ENCODE measurements at regions not wholly inside any gene's neighbourhood (a gene's known extent, or its start where the extent isn't known, plus 50 kb on each side); places are given as distances from the start of the nearest gene placed in this dataset.

DNA sequence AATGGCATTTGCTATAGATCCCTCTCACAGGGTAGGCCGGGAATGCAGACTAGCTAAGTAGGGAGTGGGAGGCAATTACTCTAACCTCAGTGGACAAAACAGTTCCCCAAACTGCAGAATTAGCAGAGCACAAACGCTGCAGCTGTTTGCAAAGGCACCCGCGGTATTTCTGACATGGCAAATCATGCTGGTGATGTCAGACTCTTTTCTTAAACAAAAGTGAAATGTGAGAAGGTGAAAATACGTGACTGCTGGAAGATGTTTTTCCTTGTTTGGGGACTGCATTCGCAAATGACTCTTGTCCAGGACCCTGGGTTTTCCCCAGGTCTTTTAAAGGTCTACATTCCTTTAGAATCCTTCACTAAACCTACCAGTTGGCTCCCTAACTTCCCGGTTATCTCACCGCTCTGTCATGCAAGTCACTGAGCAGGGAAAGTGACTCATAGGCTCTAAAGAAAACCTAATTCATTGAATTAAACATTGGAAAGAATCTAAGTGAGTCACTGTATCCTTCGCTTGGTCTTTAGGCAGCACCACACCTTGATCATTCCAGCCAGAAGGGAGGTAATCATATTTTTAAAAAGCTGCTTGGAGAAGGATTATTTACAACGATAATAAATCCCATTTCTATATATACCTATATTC lies 91.5 kb upstream of the DNAH5 start:
- no peaks in the 10 kb centered on the region for H3K4me1 ChIP-seq (ENCODE audit: control insufficient read depth in 4 of 4, insufficient read depth in 4 of 4, low read length in 3 of 4)
- no peaks in the 10 kb centered on the region for H3K27me3 ChIP-seq (ENCODE audit: control insufficient read depth in 4 of 4, insufficient read depth in 4 of 4, low read length in 3 of 4)
- no peak overlapping the region for H3K9ac ChIP-seq (ENCODE audit: low read depth in 1 of 2, low read length in 2 of 2)
- no peak overlapping the region for H3K4me3 ChIP-seq (ENCODE audit: low read depth in 1 of 3, low read length in 3 of 3)
- H3K27ac ChIP-seq (ENCODE audit: low read depth in 1 of 2, low read length in 2 of 2): no peak overlapping the region
- DNase-seq (ENCODE audit: low spot score): no peak
- no peaks in the 10 kb centered on the region for H3K9me3 ChIP-seq (ENCODE audit: control insufficient read depth in 4 of 4, low read length in 3 of 4)
- TF ChIP-seq JUND (IDR thresholded peaks at IDR 0.05): peak; percentile 60 to 62
- TF ChIP-seq SP1 (IDR thresholded peaks at IDR 0.05): no peak
- TF ChIP-seq, protein P1, sequence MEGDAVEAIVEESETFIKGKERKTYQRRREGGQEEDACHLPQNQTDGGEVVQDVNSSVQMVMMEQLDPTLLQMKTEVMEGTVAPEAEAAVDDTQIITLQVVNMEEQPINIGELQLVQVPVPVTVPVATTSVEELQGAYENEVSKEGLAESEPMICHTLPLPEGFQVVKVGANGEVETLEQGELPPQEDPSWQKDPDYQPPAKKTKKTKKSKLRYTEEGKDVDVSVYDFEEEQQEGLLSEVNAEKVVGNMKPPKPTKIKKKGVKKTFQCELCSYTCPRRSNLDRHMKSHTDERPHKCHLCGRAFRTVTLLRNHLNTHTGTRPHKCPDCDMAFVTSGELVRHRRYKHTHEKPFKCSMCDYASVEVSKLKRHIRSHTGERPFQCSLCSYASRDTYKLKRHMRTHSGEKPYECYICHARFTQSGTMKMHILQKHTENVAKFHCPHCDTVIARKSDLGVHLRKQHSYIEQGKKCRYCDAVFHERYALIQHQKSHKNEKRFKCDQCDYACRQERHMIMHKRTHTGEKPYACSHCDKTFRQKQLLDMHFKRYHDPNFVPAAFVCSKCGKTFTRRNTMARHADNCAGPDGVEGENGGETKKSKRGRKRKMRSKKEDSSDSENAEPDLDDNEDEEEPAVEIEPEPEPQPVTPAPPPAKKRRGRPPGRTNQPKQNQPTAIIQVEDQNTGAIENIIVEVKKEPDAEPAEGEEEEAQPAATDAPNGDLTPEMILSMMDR (IDR thresholded peaks at IDR 0.05; ENCODE audit: low read depth, low read length, missing input control): no peak
- H3K36me3 ChIP-seq (ENCODE audit: control insufficient read depth in 4 of 4, insufficient read depth in 3 of 4, low read depth in 1 of 4, low read length in 3 of 4): no peaks in the 10 kb centered on the region
- 32% methylated on average over 10 of the region's 10 CpGs for WGBS

DNA sequence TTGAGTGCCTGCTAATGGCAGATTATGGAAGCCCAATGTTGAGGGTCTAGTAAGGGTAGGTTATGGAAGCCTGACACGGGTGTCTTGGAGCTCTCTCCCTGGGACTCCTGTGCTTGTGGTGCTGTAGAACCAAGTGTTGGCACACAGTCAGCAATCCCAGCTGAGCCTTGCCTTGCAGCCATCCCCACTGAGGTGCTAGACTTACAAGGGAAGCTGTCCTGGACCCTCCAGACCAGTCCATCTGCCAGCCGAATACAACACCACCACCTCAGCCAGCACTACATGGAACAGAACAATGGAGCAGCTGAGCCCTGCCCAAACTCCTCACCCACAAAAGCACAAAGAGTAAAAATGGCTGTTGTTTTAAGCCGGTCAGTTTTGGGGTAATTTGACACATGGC lies 90.5 kb upstream of the DNAH5 start:
- Histone ChIP-seq H3K9me3 (ENCODE audit: control insufficient read depth in 4 of 4, low read length in 3 of 4) (no peaks in the 10 kb centered on the region), H3K9ac (ENCODE audit: low read depth in 1 of 2, low read length in 2 of 2) (no peak overlapping the region), H3K4me1 (ENCODE audit: control insufficient read depth in 4 of 4, insufficient read depth in 4 of 4, low read length in 3 of 4) (no peaks in the 10 kb centered on the region), H3K27ac (ENCODE audit: low read depth in 1 of 2, low read length in 2 of 2) (no peak overlapping the region), H3K4me3 (ENCODE audit: low read depth in 1 of 3, low read length in 3 of 3) (no peak overlapping the region), H3K27me3 (ENCODE audit: control insufficient read depth in 4 of 4, insufficient read depth in 4 of 4, low read length in 3 of 4) (no peaks in the 10 kb centered on the region), H3K36me3 (ENCODE audit: control insufficient read depth in 4 of 4, insufficient read depth in 3 of 4, low read depth in 1 of 4, low read length in 3 of 4) (no peaks in the 10 kb centered on the region)
- TF ChIP-seq RXRA (IDR thresholded peaks at IDR 0.05): no peak
- TF ChIP-seq HNF4G (IDR thresholded peaks at IDR 0.05): no peak
- WGBS: 72% methylated on average over 3 of the region's 3 CpGs
- DNase-seq (ENCODE audit: low spot score): no peak

GRCh38 chr5:14032918-14033317 lies 88.4 kb upstream of the DNAH5 start:
- DNase-seq (ENCODE audit: low spot score): no peak
- Histone ChIP-seq H3K4me3 (ENCODE audit: low read depth in 1 of 3, low read length in 3 of 3) (no peak overlapping the region), H3K27me3 (ENCODE audit: control insufficient read depth in 4 of 4, insufficient read depth in 4 of 4, low read length in 3 of 4) (no peaks in the 10 kb centered on the region), H3K9me3 (ENCODE audit: control insufficient read depth in 4 of 4, low read length in 3 of 4) (no peaks in the 10 kb centered on the region), H3K9ac (ENCODE audit: low read depth in 1 of 2, low read length in 2 of 2) (no peak overlapping the region), H3K27ac (ENCODE audit: low read depth in 1 of 2, low read length in 2 of 2) (no peak overlapping the region), H3K4me1 (ENCODE audit: control insufficient read depth in 4 of 4, insufficient read depth in 4 of 4, low read length in 3 of 4) (no peaks in the 10 kb centered on the region), H3K36me3 (ENCODE audit: control insufficient read depth in 4 of 4, insufficient read depth in 3 of 4, low read depth in 1 of 4, low read length in 3 of 4) (no peaks in the 10 kb centered on the region)
- TF ChIP-seq, protein P2, sequence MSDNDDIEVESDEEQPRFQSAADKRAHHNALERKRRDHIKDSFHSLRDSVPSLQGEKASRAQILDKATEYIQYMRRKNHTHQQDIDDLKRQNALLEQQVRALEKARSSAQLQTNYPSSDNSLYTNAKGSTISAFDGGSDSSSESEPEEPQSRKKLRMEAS (IDR thresholded peaks at IDR 0.05): no peak
- no peak for TF ChIP-seq NR2F2 (IDR thresholded peaks at IDR 0.05)
- no peak for TF ChIP-seq GABPA (IDR thresholded peaks at IDR 0.05 in 1 of 2, conservative IDR thresholded peaks at IDR 0.05 in 1 of 2)
- TF ChIP-seq, protein P3, sequence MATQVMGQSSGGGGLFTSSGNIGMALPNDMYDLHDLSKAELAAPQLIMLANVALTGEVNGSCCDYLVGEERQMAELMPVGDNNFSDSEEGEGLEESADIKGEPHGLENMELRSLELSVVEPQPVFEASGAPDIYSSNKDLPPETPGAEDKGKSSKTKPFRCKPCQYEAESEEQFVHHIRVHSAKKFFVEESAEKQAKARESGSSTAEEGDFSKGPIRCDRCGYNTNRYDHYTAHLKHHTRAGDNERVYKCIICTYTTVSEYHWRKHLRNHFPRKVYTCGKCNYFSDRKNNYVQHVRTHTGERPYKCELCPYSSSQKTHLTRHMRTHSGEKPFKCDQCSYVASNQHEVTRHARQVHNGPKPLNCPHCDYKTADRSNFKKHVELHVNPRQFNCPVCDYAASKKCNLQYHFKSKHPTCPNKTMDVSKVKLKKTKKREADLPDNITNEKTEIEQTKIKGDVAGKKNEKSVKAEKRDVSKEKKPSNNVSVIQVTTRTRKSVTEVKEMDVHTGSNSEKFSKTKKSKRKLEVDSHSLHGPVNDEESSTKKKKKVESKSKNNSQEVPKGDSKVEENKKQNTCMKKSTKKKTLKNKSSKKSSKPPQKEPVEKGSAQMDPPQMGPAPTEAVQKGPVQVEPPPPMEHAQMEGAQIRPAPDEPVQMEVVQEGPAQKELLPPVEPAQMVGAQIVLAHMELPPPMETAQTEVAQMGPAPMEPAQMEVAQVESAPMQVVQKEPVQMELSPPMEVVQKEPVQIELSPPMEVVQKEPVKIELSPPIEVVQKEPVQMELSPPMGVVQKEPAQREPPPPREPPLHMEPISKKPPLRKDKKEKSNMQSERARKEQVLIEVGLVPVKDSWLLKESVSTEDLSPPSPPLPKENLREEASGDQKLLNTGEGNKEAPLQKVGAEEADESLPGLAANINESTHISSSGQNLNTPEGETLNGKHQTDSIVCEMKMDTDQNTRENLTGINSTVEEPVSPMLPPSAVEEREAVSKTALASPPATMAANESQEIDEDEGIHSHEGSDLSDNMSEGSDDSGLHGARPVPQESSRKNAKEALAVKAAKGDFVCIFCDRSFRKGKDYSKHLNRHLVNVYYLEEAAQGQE (IDR thresholded peaks at IDR 0.05): no peak
- no peak for TF ChIP-seq ATF3 (IDR thresholded peaks at IDR 0.05)
- no peak for TF ChIP-seq HNF4G (IDR thresholded peaks at IDR 0.05)
- no peak for TF ChIP-seq TAF1 (conservative IDR thresholded peaks at IDR 0.05)
- TF ChIP-seq, protein P4, sequence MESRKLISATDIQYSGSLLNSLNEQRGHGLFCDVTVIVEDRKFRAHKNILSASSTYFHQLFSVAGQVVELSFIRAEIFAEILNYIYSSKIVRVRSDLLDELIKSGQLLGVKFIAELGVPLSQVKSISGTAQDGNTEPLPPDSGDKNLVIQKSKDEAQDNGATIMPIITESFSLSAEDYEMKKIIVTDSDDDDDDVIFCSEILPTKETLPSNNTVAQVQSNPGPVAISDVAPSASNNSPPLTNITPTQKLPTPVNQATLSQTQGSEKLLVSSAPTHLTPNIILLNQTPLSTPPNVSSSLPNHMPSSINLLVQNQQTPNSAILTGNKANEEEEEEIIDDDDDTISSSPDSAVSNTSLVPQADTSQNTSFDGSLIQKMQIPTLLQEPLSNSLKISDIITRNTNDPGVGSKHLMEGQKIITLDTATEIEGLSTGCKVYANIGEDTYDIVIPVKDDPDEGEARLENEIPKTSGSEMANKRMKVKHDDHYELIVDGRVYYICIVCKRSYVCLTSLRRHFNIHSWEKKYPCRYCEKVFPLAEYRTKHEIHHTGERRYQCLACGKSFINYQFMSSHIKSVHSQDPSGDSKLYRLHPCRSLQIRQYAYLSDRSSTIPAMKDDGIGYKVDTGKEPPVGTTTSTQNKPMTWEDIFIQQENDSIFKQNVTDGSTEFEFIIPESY (IDR thresholded peaks at IDR 0.05): no peak
- no peak for TF ChIP-seq JUND (IDR thresholded peaks at IDR 0.05)
- no peak for TF ChIP-seq SP1 (IDR thresholded peaks at IDR 0.05)
- no peak for TF ChIP-seq RXRA (IDR thresholded peaks at IDR 0.05)
- no peak for TF ChIP-seq FOXA2 (IDR thresholded peaks at IDR 0.05)
- no peak for TF ChIP-seq YY1 (IDR thresholded peaks at IDR 0.05)
- no peak for TF ChIP-seq RAD21 (IDR thresholded peaks at IDR 0.05)
- TF ChIP-seq, protein P1 (IDR thresholded peaks at IDR 0.05; ENCODE audit: low read depth, low read length, missing input control): no peak
- 85% methylated on average over 3 of the region's 3 CpGs for WGBS
